GM18867 (cell line): ENCODE measurements at regions not wholly inside any gene's neighbourhood (a gene's known extent, or its start where the extent isn't known, plus 50 kb on each side); places are given as distances from the start of the nearest gene placed in this dataset.
A peak's percentile ranks its signal among the peaks of the same experiment; 100 is the strongest.

Source experiments
- ATAC-seq: cut with Tn5 transposase; IDR thresholded peaks from one replicate; pipeline ENCODE4 v1.9.1; 2021; ENCODE audit warnings: mild to moderate bottlenecking, moderate library complexity; ENCODE audit not compliant: unreplicated experiment

GRCh38 chr13:27014406-27015359 is 156.9 kb downstream of the USP12 start:
- ATAC-seq = no peak

- ATAC-seq = no peak
These were observed 159.0 kb downstream of the USP12 start for GRCh38 chr13:27012482-27013197.

GRCh38 chr13:27011661-27012060 is 159.9 kb downstream of the USP12 start:
- no peak for ATAC-seq

GRCh38 chr13:27008733-27009132 is 162.9 kb downstream of the USP12 start:
- no peak for ATAC-seq

- no peak for ATAC-seq
These were observed 164.4 kb downstream of the USP12 start for GRCh38 chr13:27007166-27007565.

DNA sequence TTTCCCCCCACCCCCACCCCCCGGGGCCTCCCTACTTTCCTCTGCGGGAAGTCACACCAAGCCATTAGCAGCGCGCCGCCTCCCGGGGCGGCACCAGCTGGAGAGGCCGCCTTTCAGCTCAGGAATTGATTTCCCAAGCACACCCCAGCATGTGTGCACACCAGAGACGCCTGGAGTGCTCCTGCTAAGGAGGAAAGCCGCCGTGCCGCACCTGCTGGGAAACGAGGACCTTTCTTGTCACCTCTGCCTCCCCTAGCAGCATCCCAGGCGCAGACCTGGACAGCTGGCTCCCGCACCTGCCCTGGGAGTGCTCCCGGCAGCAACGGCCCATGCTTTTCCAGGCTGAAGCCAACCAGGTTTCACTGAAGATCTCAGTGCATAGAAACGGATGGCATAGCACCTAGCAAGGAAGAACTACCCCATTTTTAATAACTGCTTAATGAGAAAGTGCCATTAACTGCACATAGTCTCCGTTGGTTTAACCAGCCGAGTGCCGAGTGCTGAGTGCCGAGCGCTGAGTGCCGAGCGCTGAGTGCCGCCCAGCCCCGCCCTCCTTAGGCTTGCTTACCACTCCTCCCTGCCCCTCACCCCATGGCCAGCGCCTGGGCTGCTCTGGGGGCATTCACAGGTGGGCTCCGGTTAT is 165.0 kb downstream of the USP12 start:
- ATAC-seq = no peak

DNA sequence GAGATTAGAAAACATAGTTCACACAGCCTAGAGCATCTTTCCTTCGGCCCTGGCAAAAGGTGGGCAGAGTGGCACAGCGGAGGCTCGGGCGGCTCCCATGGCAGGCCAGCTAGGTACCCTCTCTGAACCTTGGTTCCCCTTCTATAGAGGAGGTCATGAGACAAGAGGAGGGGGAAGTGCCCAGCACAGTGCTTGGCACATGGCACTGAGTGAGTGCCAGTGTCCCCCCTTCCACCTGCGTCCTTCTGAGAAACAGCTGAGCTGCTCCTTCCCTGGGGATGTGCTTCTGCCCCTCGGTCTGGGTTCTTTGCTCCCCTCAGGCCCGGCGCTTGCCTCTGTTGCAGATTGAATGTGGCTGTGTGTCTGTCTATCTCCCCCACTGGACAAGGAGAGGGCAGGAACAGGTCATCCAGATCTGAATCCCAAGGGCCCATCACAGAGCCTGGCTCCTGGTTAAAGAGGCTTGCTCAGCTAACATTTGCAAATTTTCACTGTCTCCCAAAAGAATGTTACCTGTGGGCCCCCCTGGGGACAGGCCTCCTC is 165.6 kb downstream of the USP12 start:
- ATAC-seq = no peak

DNA sequence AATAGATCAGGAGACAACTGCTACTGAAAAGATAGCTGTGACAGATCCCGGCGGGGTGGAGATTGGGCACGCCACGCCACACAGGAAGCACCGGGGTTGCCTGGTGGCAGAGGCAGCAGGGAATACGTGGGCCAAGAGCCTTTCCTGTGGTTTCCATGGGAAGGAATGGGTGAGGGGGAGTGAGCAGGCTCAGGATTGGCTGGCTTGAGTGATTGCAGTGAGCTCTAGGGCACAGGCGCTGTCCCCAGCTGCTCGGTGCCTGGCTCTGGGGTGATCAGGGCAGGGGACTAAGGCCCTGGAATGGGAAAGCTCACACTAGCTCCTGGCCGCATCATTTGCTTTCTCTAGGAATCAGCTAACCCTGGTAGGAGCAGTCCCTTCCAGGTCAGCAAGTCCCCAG is 166.1 kb downstream of the USP12 start:
- no peak for ATAC-seq

DNA sequence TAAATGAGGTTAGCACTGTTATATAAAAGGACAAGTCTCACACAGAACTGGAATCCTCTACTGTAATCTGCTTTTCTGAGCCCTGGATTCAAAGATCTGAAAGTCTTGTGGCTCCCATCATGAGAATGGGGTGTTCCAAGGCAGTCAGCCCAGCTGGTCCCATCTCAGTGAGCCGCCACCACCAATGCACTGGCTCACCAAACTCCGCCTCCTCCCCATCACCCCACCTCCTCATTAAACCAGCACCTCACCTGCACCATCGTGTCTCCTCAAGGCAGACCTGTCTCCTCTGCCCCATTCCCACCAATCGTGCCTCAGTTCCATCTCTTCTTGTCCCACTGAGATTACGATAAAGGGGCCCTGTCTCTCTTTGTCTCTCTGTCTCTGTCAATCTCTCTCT is 166.7 kb downstream of the USP12 start:
- ATAC-seq = no peak

GRCh38 chr13:27004326-27004725 is 167.3 kb downstream of the USP12 start:
- no peak for ATAC-seq

- no peak for ATAC-seq
These were observed 169.9 kb downstream of the USP12 start for GRCh38 chr13:27001705-27002104.

GRCh38 chr13:27000686-27001085 is 170.9 kb downstream of the USP12 start:
- ATAC-seq = no peak

GRCh38 chr13:26999499-26999898 is 172.1 kb downstream of the USP12 start:
- no peak for ATAC-seq

- no peak for ATAC-seq
These were observed 173.3 kb downstream of the USP12 start for GRCh38 chr13:26998292-26998691.

DNA sequence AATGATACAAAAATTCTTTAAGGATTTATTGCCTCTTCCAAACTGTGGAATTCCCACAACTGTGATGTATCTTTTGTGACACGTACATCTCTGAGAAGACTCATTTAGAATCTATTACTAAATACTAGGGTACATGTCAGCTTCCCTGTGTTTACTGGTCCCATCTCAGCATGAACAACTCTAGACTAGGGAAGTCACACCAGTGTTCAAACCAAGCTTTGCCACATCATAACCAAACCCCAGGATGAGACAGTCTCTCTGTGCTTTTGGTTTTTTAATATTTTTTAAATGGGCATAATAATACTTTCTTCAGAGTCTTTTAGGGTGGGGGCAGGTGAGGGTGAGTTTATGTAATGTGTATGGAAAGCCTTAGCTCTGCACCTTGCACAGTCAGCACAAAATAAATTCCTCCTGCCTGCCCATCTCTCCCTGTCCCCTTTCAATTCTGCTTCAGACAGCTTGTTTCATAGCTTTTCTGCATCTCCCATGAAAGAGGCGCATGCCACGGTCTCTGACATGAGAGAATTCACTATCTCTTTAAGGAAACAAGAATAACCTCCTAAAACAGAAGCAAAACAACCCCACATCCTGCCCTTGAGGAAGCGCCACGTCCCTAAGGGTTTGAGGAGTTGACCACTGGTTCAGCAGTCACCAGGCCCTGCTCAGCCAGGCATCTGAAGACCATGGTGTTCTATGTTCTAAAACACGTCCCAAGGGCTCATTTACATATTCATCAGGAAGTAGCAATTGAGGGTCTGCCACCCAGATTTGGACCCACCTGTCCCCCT is 174.5 kb downstream of the USP12 start:
- peak; percentile 89 for ATAC-seq

DNA sequence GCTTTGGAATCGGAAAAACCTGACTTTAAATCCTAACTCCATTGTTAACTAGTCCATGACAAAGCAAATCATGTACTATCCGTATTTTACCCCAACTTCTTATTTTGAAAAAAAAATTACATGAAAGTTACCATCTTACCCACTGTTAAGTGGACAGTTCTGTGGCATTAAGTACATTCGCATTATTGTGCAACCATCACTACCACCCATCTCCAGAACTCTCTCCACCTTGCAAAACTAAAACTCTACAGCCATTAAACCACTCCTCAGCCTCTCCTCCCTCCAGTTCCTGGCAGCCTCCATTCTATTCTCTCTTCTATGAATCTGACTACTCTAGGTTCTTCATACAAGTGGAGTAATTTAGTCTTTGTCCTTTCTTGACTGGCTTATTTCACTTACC is 176.5 kb downstream of the USP12 start:
- ATAC-seq = no peak

DNA sequence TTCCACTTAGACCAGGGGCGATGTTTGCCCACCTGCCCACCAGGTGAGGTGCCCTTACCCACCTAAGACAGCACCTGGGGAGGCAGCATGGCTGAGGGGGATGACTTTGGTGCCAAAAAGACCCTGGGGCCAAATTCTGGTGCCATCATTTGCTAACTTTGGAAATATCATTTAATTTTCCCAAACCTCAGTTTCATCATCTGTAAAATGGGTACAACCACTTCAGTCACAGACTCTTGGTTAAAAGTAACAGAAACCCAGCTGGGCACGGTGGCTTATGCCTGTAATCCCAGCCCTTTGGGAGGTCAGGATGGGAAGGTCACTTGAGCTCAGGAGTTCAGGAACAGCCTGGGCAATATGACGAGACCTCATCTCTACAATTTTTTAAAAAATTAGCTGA is 177.8 kb downstream of the USP12 start:
- ATAC-seq = no peak

- ATAC-seq = no peak
These were observed 178.5 kb downstream of the USP12 start for GRCh38 chr13:26992951-26993719.

DNA sequence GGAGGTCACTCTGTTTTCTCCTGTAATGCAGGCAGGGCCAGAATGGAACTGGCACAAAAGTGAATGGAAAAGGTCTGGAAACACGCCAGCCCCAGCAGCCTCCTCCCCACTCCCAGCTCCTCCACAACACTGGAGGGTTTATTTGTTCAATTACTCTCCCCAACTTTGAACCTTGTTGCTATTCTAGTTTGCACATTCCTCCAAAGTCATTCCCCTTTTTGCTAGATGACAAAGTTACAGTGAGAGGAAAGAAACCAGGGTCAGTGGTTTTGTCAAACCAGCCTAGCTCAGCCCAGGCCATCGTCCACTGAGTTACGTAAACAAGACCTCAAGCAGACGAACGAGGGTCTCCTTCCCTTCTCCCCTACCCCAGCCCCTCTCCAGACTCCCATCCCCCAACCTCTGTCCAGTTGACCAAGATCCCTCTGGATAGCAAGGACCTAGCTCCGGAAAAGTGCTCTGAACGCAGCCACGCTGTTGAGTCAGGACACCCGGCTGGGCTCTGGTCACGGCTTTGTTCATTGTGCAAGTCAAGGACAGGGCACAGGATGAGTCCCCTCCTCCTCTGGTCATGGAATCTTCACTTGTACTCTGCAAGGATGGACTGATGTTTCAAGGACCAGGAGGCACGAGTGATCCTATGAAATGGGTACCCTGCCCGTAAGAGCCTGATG is 180.0 kb downstream of the USP12 start:
- ATAC-seq = no peak
